CD4-positive, alpha-beta T cell (primary cell): ENCODE measurements at regions not wholly inside any gene's neighbourhood (a gene's known extent, or its start where the extent isn't known, plus 50 kb on each side); places are given as distances from the start of the nearest gene placed in this dataset.
A peak's percentile ranks its signal among the peaks of the same experiment; 100 is the strongest.

Source experiments
- ATAC-seq: fragments of 200-7000 bp; cut with Tn5 transposase; one replicate; pipeline ENCODE4 v1.10.0; 2022; ENCODE audit warnings: mild to moderate bottlenecking; ENCODE audit not compliant: poor library complexity
- CTCF ChIA-PET: fragments of 350-600 bp; sonication (Branson Sonifier 250); formaldehyde crosslinking; loops from one replicate; lab custom pipeline; 2021; ENCODE audit warnings: antibody characterized with exemption, inconsistent platforms; lab: Charles Lee
- POLR2A ChIA-PET: fragments of 350-600 bp; sonication (Branson Sonifier 250); formaldehyde crosslinking; loops from one replicate; lab custom pipeline; 2021; ENCODE audit warnings: antibody characterized with exemption, inconsistent platforms; lab: Charles Lee
- DNase-seq, 14 experiments: peaks; one replicate each; pipeline ENCODE4 v3.0.0-alpha.2; 2013 to 2020; ENCODE audit warnings: mixed read lengths in 2 of 14
- H3K27ac ChIP-seq, 2 donors: one replicate each; pipeline versions ENCODE4 v1.5.1 to v1.7.0; 2013; ENCODE audit warnings: low read length in 2 of 2, low read depth in 1 of 2, mild to moderate bottlenecking in 1 of 2
- H3K27me3 ChIP-seq, 2 experiments: 1 replicate in 1 of 2; 2 replicates in 1 of 2; pipeline versions ENCODE4 v1.6.1 to v1.7.0; 2013; ENCODE audit warnings: low read length in 2 of 2, control low read depth in 1 of 2, mild to moderate bottlenecking in 1 of 2, moderate library complexity in 1 of 2; ENCODE audit not compliant: insufficient read depth in 2 of 2, control insufficient read depth in 1 of 2
- H3K36me3 ChIP-seq: one replicate; pipeline ENCODE4 v1.6.1; 2013; ENCODE audit warnings: low read length, control low read depth; ENCODE audit not compliant: insufficient read depth
- H3K4me1 ChIP-seq: one replicate; pipeline ENCODE4 v1.6.1; 2013; ENCODE audit warnings: low read length, control low read depth; ENCODE audit not compliant: insufficient read depth
- H3K4me3 ChIP-seq: one replicate; pipeline ENCODE4 v1.5.1; 2013; ENCODE audit warnings: mild to moderate bottlenecking, low read length, moderate library complexity
- H3K9me3 ChIP-seq, 2 experiments: 1 replicate in 1 of 2; 2 replicates in 1 of 2; pipeline versions ENCODE4 v1.6.1 to v1.7.0; 2013; ENCODE audit warnings: low read length in 2 of 2, mild to moderate bottlenecking in 2 of 2, control low read depth in 1 of 2, moderate library complexity in 1 of 2; ENCODE audit not compliant: control insufficient read depth in 1 of 2, insufficient read depth in 1 of 2
- H3K27ac Mint-ChIP-seq: one replicate; pipeline ENCODE4 v1.8.0; 2020; ENCODE audit warnings: mixed read lengths
- H3K27me3 Mint-ChIP-seq: one replicate; pipeline ENCODE4 v1.8.0; 2021; ENCODE audit warnings: mixed read lengths
- H3K36me3 Mint-ChIP-seq: one replicate; pipeline ENCODE4 v1.8.0; 2021; ENCODE audit warnings: low read depth, mixed read lengths
- H3K4me1 Mint-ChIP-seq: one replicate; pipeline ENCODE4 v1.8.0; 2021; ENCODE audit warnings: low read depth, mixed read lengths
- H3K4me3 Mint-ChIP-seq: one replicate; pipeline ENCODE4 v1.8.0; 2020; ENCODE audit warnings: mild to moderate bottlenecking, mixed read lengths
- H3K9me3 Mint-ChIP-seq: one replicate; pipeline ENCODE4 v1.8.0; 2020; ENCODE audit warnings: mixed read lengths
- CTCF ChIP-seq: fragments of 200-600 bp; IDR thresholded peaks from one replicate; pipeline ENCODE4 v1.8.0; 2022; ENCODE audit warnings: antibody characterized with exemption, mild to moderate bottlenecking
- intact Hi-C, 2 experiments: fragments of 100-400 bp; cut with DNase I in 1 of 2; cut with micrococcal nuclease in 1 of 2; formaldehyde crosslinking; loops; one replicate each; pipeline versions ENCODE4 v1.15.1 to v1.9.0; 2023 to 2025; cut with DNase I, micrococcal nuclease

DNA sequence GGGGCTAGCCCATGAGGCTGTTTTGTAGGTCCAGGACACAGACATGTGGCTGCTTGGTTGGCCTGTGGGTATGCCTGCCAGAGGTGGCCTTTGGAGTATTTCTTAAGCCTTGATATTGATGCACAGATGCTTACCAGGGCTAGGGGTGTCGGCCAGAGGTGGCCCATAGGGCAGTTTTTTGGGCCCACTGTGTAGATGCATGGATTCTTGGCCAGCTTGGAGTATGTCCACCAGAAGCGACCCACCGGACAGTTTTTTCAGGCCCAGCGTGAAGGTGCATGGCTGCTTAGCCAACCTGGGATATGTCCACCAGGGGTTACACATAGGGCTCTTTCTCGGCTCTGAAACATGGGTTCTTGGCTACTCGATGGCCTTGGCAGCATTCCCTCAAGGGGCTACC lies 1199.1 kb downstream of the CNTNAP5 start:
- no peak for TF ChIP-seq CTCF
- no peak overlapping the region for H3K27ac Mint-ChIP-seq
- no peak overlapping the region for H3K4me3 Mint-ChIP-seq
- Histone ChIP-seq H3K9me3 (peaks cover 4 to 16% of the 10 kb centered on the region in 2 experiments), H3K27ac (no peak overlapping the region), H3K4me3 (no peak overlapping the region), H3K36me3 (no peaks in the 10 kb centered on the region), H3K27me3 (no peaks in the 10 kb centered on the region), H3K4me1 (no peaks in the 10 kb centered on the region)
- POLR2A ChIA-PET: no interaction called here
- no peaks in the 10 kb centered on the region for H3K27me3 Mint-ChIP-seq
- no peaks in the 10 kb centered on the region for H3K36me3 Mint-ChIP-seq
- ATAC-seq: no peak
- H3K4me1 Mint-ChIP-seq: no peaks in the 10 kb centered on the region
- H3K9me3 Mint-ChIP-seq: peaks cover 8% of the 10 kb centered on the region
- CTCF ChIA-PET: no interaction called here
- DNase-seq: peak in 1 of 14 experiments; percentile 1
- intact Hi-C loops: no loop called here

GRCh38 chr2:125224830-125225229 lies 1199.7 kb downstream of the CNTNAP5 start:
- DNase-seq (no peak), ATAC-seq (no peak)
- no peaks in the 10 kb centered on the region for H3K36me3 Mint-ChIP-seq
- ChIA-PET CTCF (no interaction called here), POLR2A (no interaction called here)
- peaks cover 5% of the 10 kb centered on the region for H3K9me3 Mint-ChIP-seq
- no peak overlapping the region for H3K4me3 ChIP-seq
- peaks cover 4 to 16% of the 10 kb centered on the region in 2 experiments for H3K9me3 ChIP-seq
- no peaks in the 10 kb centered on the region for H3K27me3 ChIP-seq
- H3K27ac ChIP-seq: no peak overlapping the region
- no peak for TF ChIP-seq CTCF
- H3K4me3 Mint-ChIP-seq: no peak overlapping the region
- intact Hi-C loops: no loop called here
- no peaks in the 10 kb centered on the region for H3K4me1 Mint-ChIP-seq
- H3K27ac Mint-ChIP-seq: no peak overlapping the region
- H3K4me1 ChIP-seq: no peaks in the 10 kb centered on the region
- no peaks in the 10 kb centered on the region for H3K27me3 Mint-ChIP-seq
- no peaks in the 10 kb centered on the region for H3K36me3 ChIP-seq

DNA sequence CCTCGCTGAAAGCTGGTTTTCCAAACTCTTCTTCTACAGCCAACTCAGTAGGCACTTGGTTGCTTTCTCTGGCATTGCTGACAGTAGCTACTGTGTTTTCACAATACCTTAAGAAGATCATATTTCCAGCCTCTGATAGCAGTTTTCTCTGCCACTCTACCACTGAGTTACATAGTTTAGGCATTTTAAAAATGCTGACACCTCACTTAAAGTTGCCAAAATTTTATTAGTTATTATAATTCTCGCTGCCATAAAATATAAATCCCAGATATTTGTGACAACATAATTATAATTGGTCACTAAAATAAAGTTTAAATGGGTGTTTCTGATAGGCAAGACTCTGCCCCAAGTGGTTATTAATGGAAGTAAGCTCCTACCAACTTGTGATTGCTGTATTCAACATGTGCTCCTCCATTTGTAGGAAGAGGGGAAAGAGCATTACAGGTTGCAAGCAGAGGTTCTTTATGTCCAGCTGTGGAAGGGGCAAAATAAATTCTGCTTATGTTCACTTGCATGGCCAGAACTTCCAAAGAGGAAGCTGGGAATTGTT lies 1202.8 kb downstream of the CNTNAP5 start:
- no peaks in the 10 kb centered on the region for H3K4me1 ChIP-seq
- H3K36me3 Mint-ChIP-seq: no peaks in the 10 kb centered on the region
- no peaks in the 10 kb centered on the region for H3K36me3 ChIP-seq
- no peak overlapping the region for H3K4me3 Mint-ChIP-seq
- no peak for ATAC-seq
- DNase-seq: no peak
- ChIA-PET POLR2A (no interaction called here), CTCF (no interaction called here)
- H3K4me3 ChIP-seq: no peak overlapping the region
- H3K9me3 ChIP-seq: peaks cover 4 to 12% of the 10 kb centered on the region in 2 experiments
- H3K27ac Mint-ChIP-seq: no peak overlapping the region
- intact Hi-C loops: no loop called here
- no peak for TF ChIP-seq CTCF
- no peaks in the 10 kb centered on the region for H3K27me3 Mint-ChIP-seq
- no peak overlapping the region for H3K27ac ChIP-seq
- peaks cover 4% of the 10 kb centered on the region for H3K9me3 Mint-ChIP-seq
- no peaks in the 10 kb centered on the region for H3K27me3 ChIP-seq
- H3K4me1 Mint-ChIP-seq: no peaks in the 10 kb centered on the region
